Ammon's horn (tissue), 1 donor: ENCODE measurements at regions not wholly inside any gene's neighbourhood (a gene's known extent, or its start where the extent isn't known, plus 50 kb on each side); places are given as distances from the start of the nearest gene placed in this dataset.

Experiments used
- DNase-seq: peaks from one replicate; pipeline ENCODE4 v3.0.0-alpha.2; 2016; ENCODE audit warnings: low spot score

DNA sequence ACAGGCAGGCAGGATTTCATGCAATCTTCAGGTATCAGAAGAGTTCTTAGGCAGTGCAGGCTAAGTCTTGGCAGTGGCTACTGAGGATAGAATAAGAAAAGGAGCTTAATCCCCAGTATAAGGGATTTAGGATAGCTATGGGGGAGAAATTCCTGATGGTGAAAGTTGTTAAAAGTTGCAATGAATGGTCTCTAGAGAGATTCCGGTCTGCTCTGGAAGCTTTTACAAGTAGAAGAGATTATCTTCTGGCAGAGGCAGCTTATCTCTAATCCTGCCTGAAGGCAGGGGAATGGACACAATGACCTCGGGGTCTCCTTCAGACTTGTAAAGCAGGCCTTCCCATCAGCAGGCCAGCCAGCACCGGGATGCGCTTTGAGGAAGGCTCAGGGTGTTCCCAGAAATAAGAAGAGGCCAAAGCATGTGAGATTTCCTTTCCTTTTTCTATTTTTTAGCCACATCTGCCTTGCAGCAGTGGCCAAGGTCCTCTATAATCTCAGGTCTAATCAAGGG is 253.9 kb upstream of the KLHL29 start:
- DNase-seq = no peak

GRCh38 chr2:23132000-23132399 is 253.0 kb upstream of the KLHL29 start:
- no peak for DNase-seq

GRCh38 chr2:23132823-23133595 is 252.0 kb upstream of the KLHL29 start:
- no peak for DNase-seq

- no peak for DNase-seq
Observed at GRCh38 chr2:23134726-23135125, 250.3 kb upstream of the KLHL29 start.

DNA sequence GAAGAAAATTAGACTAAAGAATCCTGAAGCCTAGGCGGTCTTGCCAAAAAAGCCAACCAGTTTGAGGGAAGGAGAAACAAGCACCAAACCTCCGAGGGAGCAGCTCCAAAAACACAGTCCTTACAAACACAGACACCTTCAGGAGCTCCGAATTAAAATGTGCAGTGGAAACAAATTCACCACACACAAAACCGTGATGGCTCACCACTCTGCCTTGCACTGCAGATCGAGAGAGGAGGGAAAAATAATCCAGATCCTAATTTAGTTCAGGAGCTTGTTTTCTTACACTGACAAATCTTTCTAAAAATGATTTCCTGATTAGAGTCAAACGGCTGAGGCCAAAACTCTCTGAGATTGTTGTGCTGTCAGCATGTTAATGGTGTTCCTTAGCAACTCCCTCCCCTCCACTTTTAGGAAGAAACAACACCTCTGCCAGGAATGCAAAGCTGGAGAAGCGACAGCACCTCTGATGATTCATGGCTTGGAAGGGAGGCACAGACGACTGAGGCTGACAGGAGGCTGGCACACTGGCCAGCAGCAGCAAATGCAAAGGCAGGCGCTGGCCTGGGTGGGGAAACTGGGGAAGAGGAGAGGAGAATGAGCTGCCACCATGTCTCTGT is 249.4 kb upstream of the KLHL29 start:
- DNase-seq = peak; percentile 59

GRCh38 chr2:23137166-23137565 is 247.8 kb upstream of the KLHL29 start:
- DNase-seq = no peak

DNA sequence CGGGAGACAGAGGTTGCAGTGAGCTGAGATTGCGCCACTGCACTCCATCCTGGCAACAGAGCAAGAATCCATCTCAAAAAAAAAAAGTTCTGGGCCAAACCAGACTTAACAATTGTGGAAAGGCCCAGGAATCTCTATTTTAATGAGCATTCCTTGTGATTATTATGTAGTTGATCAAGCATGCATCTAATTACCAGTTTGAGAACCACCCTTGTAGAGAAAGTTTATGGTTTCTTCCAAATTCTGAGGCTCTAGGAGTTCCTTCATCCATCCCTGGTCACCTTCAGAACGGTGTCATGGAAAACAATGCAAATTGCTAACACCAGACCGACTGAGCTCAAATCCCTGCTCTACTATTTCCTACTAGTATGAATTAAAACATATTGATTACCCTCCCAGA is 246.3 kb upstream of the KLHL29 start:
- DNase-seq = no peak

DNA sequence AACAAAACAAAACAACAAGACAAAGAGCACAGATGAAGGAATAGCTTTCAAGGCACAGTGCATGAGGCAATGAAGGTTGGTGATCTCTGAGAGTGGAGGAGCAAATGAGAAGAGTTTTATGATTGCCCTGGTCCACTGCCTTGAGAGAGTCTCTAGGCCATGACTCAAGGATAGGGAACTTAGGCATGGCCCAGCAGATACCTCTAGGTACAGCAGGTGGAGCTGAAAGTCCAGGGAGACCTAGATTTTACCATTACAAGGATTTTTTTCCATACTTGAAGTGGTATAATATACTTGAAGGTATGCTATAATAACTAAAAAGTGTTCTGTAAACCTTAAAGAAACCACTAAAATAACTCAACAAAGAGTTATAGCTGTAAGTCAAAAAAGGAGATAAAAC is 239.5 kb upstream of the KLHL29 start:
- no peak for DNase-seq

- no peak for DNase-seq
Observed at GRCh38 chr2:23146011-23146410, 239.0 kb upstream of the KLHL29 start.

- no peak for DNase-seq
Observed at GRCh38 chr2:23148342-23148741, 236.6 kb upstream of the KLHL29 start.

DNA sequence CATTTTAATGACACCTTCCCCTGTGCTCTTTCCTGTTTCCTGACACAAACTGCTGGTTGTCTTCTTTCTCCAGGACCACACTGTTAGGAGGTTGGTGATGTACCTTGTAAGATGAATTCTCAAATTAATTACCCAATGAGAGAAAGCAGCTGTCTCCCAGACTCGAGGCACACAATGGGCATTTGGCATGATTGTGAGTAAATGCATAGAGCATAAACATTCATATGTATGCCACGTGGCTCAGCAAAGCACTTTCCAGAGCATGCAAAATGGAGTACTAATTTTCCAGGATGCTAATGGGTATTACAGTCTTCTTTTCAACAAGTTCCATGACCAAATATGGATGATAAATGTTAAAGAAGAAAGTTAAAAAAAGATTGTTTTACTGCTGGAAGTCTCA is 235.2 kb upstream of the KLHL29 start:
- no peak for DNase-seq

- no peak for DNase-seq
Observed at GRCh38 chr2:23153484-23153883, 231.5 kb upstream of the KLHL29 start.

DNA sequence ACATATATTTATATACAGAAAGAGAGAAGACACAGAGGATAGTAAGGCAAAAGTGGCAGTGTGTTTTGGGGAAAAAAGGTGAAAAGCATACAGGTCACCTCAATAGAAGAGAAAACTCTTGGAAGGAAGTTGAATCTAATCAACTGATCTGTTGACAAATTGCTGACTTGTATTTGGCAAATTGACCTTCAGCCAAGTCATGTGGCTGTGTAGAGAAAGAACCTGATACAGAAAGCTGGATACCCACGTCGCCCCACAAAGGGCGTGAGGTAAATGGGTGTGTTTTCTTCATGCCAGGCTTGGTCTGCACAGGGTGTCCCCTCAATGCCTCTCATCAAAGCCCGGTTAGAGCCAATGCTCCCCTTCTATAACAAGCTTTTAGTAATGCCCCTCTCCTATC is 230.0 kb upstream of the KLHL29 start:
- no peak for DNase-seq

GRCh38 chr2:23157812-23158211 is 227.2 kb upstream of the KLHL29 start:
- no peak for DNase-seq

DNA sequence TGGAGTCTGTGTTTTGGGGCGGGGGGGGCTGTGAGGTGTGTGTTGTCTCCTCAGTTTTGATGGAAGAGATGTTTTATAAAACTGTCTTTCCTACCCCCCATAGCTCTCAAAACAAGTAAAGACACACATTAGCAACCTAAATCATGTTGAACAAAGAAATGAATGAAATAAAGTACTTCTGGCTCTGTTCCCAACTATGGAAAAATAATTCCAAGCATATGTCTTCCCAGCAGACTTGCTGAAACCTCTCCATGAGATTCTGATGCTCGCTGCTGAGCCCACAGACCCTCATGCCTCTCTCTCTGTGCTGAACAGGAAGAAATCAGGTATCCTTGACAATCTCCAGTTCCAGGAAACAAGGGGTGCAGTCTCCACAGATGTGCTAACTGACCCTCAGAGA is 226.7 kb upstream of the KLHL29 start:
- no peak for DNase-seq

- DNase-seq = no peak
Observed at GRCh38 chr2:23159746-23160405, 225.1 kb upstream of the KLHL29 start.

DNA sequence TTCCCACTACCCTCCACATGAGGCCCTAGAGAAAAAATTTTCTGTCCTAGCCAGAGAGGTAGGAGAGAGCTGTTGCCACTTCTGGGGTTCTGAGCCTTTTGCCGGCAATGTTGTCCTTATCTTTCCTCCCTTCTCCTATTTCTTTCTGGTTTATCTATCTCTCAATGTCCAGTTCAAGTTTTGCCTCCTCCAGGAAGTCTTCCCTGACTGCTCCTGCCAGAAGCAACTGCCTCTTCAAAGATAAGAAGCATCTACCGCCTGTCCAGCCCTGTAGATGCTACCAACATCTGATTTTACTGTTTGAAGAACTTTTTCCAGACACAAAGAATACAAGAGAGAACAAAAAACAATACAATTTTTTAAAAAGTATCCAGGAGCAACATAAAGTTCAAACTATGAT is 220.8 kb upstream of the KLHL29 start:
- DNase-seq = no peak

DNA sequence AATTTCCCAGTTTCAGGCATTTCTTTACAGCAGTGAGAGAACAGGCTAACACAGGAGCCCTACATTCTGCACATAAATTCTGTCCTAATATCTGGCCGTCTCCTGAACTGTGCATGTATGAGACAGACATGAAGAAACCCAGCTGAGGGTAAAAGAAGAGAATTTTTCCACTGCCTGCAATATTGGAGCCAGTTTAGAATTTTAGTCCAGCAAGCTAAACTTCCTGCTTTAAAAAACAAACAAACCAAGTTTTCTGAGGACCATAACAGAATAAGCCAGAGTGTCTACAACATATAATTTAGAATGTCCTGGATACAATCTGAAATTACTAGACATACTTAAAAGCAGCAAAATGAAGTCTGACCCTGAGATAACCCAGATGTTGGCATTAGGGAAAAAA is 215.1 kb upstream of the KLHL29 start:
- no peak for DNase-seq

- no peak for DNase-seq
Observed at GRCh38 chr2:23171108-23171507, 213.9 kb upstream of the KLHL29 start.

DNA sequence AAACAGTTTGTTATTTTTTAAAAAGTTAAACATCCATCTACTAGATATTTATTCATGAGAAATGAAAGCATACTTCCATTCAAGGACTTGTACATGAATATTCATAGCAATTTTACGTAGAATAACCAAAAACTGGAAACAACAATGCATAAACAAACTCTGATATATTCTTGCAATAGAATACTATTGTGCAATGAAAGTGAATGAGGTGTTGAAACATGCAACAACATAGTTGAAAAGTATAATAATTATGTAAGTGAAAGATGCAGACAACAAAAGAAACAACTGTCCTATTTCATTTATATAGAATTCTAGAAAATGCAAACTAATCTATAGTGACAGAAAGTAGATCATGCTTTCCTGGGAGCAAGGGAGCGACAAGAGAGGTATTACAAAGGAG is 206.6 kb upstream of the KLHL29 start:
- DNase-seq = no peak

DNA sequence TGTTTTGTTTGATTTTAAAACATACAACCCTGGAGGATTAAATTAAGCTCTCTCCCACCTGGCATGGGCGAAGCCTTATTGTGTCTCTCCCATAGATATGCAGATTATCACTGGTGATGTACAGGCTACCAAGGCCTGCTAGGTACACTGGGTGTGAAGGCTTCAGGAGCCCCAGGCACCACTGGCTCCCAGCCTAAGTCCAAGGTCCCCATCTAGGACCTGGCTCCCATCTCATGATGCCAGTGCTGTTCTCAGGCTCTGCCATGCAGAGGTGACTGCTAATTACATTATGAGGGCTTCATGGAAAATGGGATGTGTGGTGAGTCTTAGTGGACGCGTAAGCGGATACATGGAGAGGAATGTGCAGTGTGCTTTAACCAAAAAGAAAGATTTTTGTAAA is 201.2 kb upstream of the KLHL29 start:
- no peak for DNase-seq

DNA sequence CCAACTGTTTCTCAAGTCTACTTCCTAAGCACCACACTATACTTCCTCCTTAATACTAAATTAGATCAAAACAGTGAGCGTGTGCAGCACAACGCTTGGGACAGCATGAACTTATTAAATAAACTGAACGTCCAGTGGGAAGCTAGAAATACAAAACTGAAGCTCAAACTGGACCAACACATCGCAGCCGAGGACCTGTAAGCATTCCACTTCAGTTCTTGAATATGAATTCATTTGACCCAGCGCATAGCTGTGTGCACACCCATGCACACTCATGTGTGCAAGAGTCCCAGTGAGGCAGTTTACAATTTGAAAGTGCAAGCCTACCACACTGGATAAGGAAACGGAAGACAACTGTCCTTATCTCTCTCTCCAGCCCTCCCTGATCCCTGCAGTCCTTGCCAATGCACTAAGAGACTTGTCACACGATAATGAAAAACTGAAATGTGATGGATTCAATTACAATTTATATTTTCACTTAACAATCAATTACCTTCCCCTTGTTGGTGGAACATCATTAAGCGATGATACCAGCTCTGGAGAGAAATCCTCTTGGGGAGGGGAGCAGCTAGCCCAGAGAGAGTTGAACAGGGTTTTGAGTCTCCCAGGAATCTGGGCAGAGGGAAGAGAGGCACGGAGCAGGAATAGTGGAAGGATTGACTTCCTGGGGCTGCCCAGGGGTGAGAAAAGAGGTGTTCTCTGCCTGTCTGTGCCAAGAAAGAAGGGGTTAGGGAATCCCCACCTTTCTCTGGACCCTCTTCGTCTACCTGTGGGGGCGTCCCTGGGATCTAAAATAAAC is 186.5 kb upstream of the KLHL29 start:
- no peak for DNase-seq
